ENCODE measurements at regions not wholly inside any gene's neighbourhood (a gene's known extent, or its start where the extent isn't known, plus 50 kb on each side); places are given as distances from the start of the nearest gene placed in this dataset.

- H3F3A ChIP-seq (replicated peaks; ENCODE audit: insufficient read depth): no peaks in the 10 kb centered on the region
- no peaks in the 10 kb centered on the region for H3K27me3 ChIP-seq (ENCODE audit: insufficient read depth)
- H3K27ac ChIP-seq (ENCODE audit: low read depth in 2 of 2, low read length in 1 of 2): no peak overlapping the region
- H3K9me2 ChIP-seq: no peaks in the 10 kb centered on the region
- CTCF ChIA-PET: interaction anchor here (0.7 to 1.1 kb wide), 4 partner anchors 8 to 308 kb away, joined by 3 to 6 read pairs (median 3); no protein-coding TSS in a partner anchor
- H3K9ac ChIP-seq: no peak overlapping the region
- H3K36me3 ChIP-seq (replicated peaks in 1 of 2; ENCODE audit: control insufficient read depth in 1 of 2, insufficient read depth in 2 of 2, low read length in 1 of 2): no peaks in the 10 kb centered on the region
- H3K4me3 ChIP-seq (ENCODE audit: low read depth in 2 of 2, low read length in 1 of 2): no peak overlapping the region
- H3K79me2 ChIP-seq (ENCODE audit: insufficient read depth): no peaks in the 10 kb centered on the region
- H3K9me3 ChIP-seq: no peaks in the 10 kb centered on the region
- H2AFZ ChIP-seq (ENCODE audit: low read depth): no peak overlapping the region
- H3K4me2 ChIP-seq: no peak overlapping the region
- TF ChIP-seq ELF1 (IDR thresholded peaks at IDR 0.05) (no peak), TCF12 (IDR thresholded peaks at IDR 0.05) (peak; percentile 7; the same call in 1 of the 2 replicates)
- 63% methylated on average over 3 of the region's 3 CpGs for WGBS (ENCODE audit: low lambda C conversion rate)
- H4K20me1 ChIP-seq (ENCODE audit: insufficient read depth): no peaks in the 10 kb centered on the region
- POLR2A ChIA-PET: no interaction called here
- H3K4me1 ChIP-seq (ENCODE audit: control insufficient read depth in 1 of 2, insufficient read depth in 2 of 2, low read depth in 1 of 2, low read length in 1 of 2): no peaks in the 10 kb centered on the region
- DNase-seq: no peak
Observed at GRCh38 chr3:63042833-63043232, 167.6 kb upstream of the CADPS start.

- H3K79me2 ChIP-seq (ENCODE audit: insufficient read depth): no peaks in the 10 kb centered on the region
- DNase-seq: no peak
- 0 out of 4 replicates have a peak, but pooled peaks cover 0 to 3% of the 10 kb centered on the region in 2 experiments for H3K4me1 ChIP-seq (ENCODE audit: control insufficient read depth in 1 of 2, insufficient read depth in 2 of 2, low read depth in 1 of 2, low read length in 1 of 2)
- no peaks in the 10 kb centered on the region for H3K9me3 ChIP-seq
- H3K4me3 ChIP-seq (ENCODE audit: low read depth in 2 of 2, low read length in 1 of 2): no peak overlapping the region
- no peaks in the 10 kb centered on the region for H3K36me3 ChIP-seq (replicated peaks in 1 of 2; ENCODE audit: control insufficient read depth in 1 of 2, insufficient read depth in 2 of 2, low read length in 1 of 2)
- WGBS (ENCODE audit: low lambda C conversion rate): 24% methylated on average over 1 of the region's 1 CpG
- H4K20me1 ChIP-seq (ENCODE audit: insufficient read depth): no peaks in the 10 kb centered on the region
- no peaks in the 10 kb centered on the region for H3K9me2 ChIP-seq
- no peaks in the 10 kb centered on the region for H3F3A ChIP-seq (replicated peaks; ENCODE audit: insufficient read depth)
- TF ChIP-seq FOSL2 (IDR thresholded peaks at IDR 0.05; ENCODE audit: borderline replicate concordance, low read depth): peak; percentile 68; the same call in 1 of the 2 replicates
- 0 out of 2 replicates have a peak, but pooled peaks have one; percentile 32 for TF ChIP-seq TCF12 (IDR thresholded peaks at IDR 0.05)
- TF ChIP-seq JUND (IDR thresholded peaks at IDR 0.05): peak; percentile 73
- TF ChIP-seq MXI1 (IDR thresholded peaks at IDR 0.05; ENCODE audit: low read depth, low read length): no peak
- TF ChIP-seq NFIC (IDR thresholded peaks at IDR 0.05; ENCODE audit: borderline replicate concordance): peak; percentile 69
- POLR2A ChIA-PET: no interaction called here
- no peak overlapping the region for H3K27ac ChIP-seq (ENCODE audit: low read depth in 2 of 2, low read length in 1 of 2)
- CTCF ChIA-PET: interaction anchor here (0.9 to 1.1 kb wide), 2 partner anchors 13 to 123 kb away, joined by 3 to 6 read pairs; no protein-coding TSS in a partner anchor
- no peak overlapping the region for H3K4me2 ChIP-seq
- no peak overlapping the region for H3K9ac ChIP-seq
- no peaks in the 10 kb centered on the region for H3K27me3 ChIP-seq (ENCODE audit: insufficient read depth)
- peak overlapping the region; percentile 17; the same call in 1 of the 2 replicates for H2AFZ ChIP-seq (ENCODE audit: low read depth)
Observed at GRCh38 chr3:63043631-63044030, 168.4 kb upstream of the CADPS start.

GRCh38 chr3:63046152-63046551 is 170.9 kb upstream of the CADPS start:
- Histone ChIP-seq H3K9me3 (no peaks in the 10 kb centered on the region), H3K9ac (no peak overlapping the region)
- CTCF ChIA-PET: no interaction called here
- TF ChIP-seq FOSL2 (IDR thresholded peaks at IDR 0.05; ENCODE audit: borderline replicate concordance, low read depth) (no peak), TCF12 (IDR thresholded peaks at IDR 0.05) (no peak), GATA2 (CRISPR knock-in tag; IDR thresholded peaks at IDR 0.05) (no peak), TAF1 (IDR thresholded peaks at IDR 0.05; ENCODE audit: borderline replicate concordance, low read depth, low read length) (no peak), ZBTB33 (IDR thresholded peaks at IDR 0.05; ENCODE audit: borderline replicate concordance, low read depth) (no peak), ELF1 (IDR thresholded peaks at IDR 0.05) (no peak), REST (IDR thresholded peaks at IDR 0.05; ENCODE audit: low read depth, low read length) (no peak), USF2 (IDR thresholded peaks at IDR 0.05; ENCODE audit: borderline replicate concordance, low read depth, low read length) (no peak), RCOR1 (IDR thresholded peaks at IDR 0.05; ENCODE audit: low read length) (no peak), RAD21 (IDR thresholded peaks at IDR 0.05; ENCODE audit: low read length) (no peak), GABPA (IDR thresholded peaks at IDR 0.05; ENCODE audit: low read depth) (no peak), MAX (IDR thresholded peaks at IDR 0.05; ENCODE audit: low read depth) (no peak), EP300 (IDR thresholded peaks at IDR 0.05; ENCODE audit: borderline replicate concordance in 1 of 2, low read depth in 1 of 2, low read length in 1 of 2) (no peak)

More at GRCh38 chr3:63046152-63046551, 170.9 kb upstream of the CADPS start:
- Histone ChIP-seq H3K36me3 (replicated peaks in 1 of 2; ENCODE audit: control insufficient read depth in 1 of 2, insufficient read depth in 2 of 2, low read length in 1 of 2) (no peaks in the 10 kb centered on the region), H3K79me2 (ENCODE audit: insufficient read depth) (no peaks in the 10 kb centered on the region), H3K4me1 (ENCODE audit: control insufficient read depth in 1 of 2, insufficient read depth in 2 of 2, low read depth in 1 of 2, low read length in 1 of 2) (peaks cover 0 to 27% of the 10 kb centered on the region in 2 experiments), H3K27me3 (ENCODE audit: insufficient read depth) (no peaks in the 10 kb centered on the region), H3K4me3 (ENCODE audit: low read depth in 2 of 2, low read length in 1 of 2) (no peak overlapping the region), H3K9me2 (no peaks in the 10 kb centered on the region), H3K4me2 (no peak overlapping the region), H3F3A (replicated peaks; ENCODE audit: insufficient read depth) (peaks cover 20% of the 10 kb centered on the region), H2AFZ (ENCODE audit: low read depth) (no peak overlapping the region), H4K20me1 (ENCODE audit: insufficient read depth) (no peaks in the 10 kb centered on the region), H3K27ac (ENCODE audit: low read depth in 2 of 2, low read length in 1 of 2) (no peak overlapping the region)
- POLR2A ChIA-PET: no interaction called here
- 93% methylated on average over 2 of the region's 2 CpGs for WGBS (ENCODE audit: low lambda C conversion rate)
- DNase-seq: no peak

All from SK-N-SH (cell line).